HK-2 (cell line): ENCODE measurements at regions not wholly inside any gene's neighbourhood (a gene's known extent, or its start where the extent isn't known, plus 50 kb on each side); places are given as distances from the start of the nearest gene placed in this dataset.

Experiments used
- DNase-seq: peaks from one replicate; pipeline ENCODE4 v3.0.0-alpha.2; 2018; ENCODE audit not compliant: unreplicated experiment

- DNase-seq = no peak
Observed at GRCh38 chrX:3780564-3780963, 67.1 kb upstream of the PRKX start.

- DNase-seq = no peak
Observed at GRCh38 chrX:3779546-3779945, 66.1 kb upstream of the PRKX start.

GRCh38 chrX:3777416-3777815 lies 64.0 kb upstream of the PRKX start:
- DNase-seq = no peak

- DNase-seq = no peak
Observed at GRCh38 chrX:3771766-3772165, 58.3 kb upstream of the PRKX start.

GRCh38 chrX:3768881-3769280 lies 55.4 kb upstream of the PRKX start:
- no peak for DNase-seq
